K562 (cell line): ENCODE measurements at regions not wholly inside any gene's neighbourhood (a gene's known extent, or its start where the extent isn't known, plus 50 kb on each side); places are given as distances from the start of the nearest gene placed in this dataset.

Experiments
- ATAC-seq: fragments of 200-7000 bp; cut with Tn5 transposase; 3 replicates; pipeline ENCODE4 v1.9.1; 2020; ENCODE audit warnings: moderate library complexity
- BruUV-seq: library from RNA; stranded (reverse); fragments of 400-500 nt; replicated peaks from 2 replicates; lab custom pipeline; 2021; lab: Mats Ljungman, UMichigan
- CTCF ChIA-PET: fragments of 300-600 bp; formaldehyde crosslinking; extraction: SDS; loops from one replicate; lab custom pipeline; 2021; ENCODE audit warnings: low intra/inter-chr PET ratio; lab: Yijun Ruan, JAX
- POLR2A ChIA-PET: fragments of 300-600, 350-650 bp; sonication (Branson Sonifier 250); formaldehyde crosslinking; extraction: SDS; loops from one replicate; lab custom pipeline; 2021; ENCODE audit warnings: antibody characterized with exemption, inconsistent platforms; lab: Yijun Ruan, JAX
- DNase-seq, 4 experiments: peaks; one replicate each; pipeline versions ENCODE4 v3.0.0 to v3.0.0-alpha.2; 2011 to 2018; ENCODE audit warnings: low spot score in 3 of 4, mixed read lengths in 3 of 4; ENCODE audit errors: extremely low read depth in 1 of 4
- FAIRE-seq: peaks from 2 replicates; lab custom pipeline; 2011; peaks lifted over from hg19 to GRCh38; lab: Jason Lieb, UNC
- H2AFZ ChIP-seq: 2 replicates; pipeline ENCODE4 v1.6.0; 2011; ENCODE audit warnings: low read depth, low read length, control low read depth, inconsistent platforms
- H3K27ac ChIP-seq: fragments of 200-600 bp; 3 replicates; pipeline ENCODE4 v1.8.0; 2011; ENCODE audit warnings: low read depth, mild to moderate bottlenecking, control low read depth, inconsistent platforms, low read length, moderate library complexity, mixed read lengths; ENCODE audit errors: extremely low read depth
- H3K27me3 ChIP-seq, 2 experiments: fragments of 300-600 bp in 1 of 2; 2 replicates in 1 of 2; 3 replicates in 1 of 2; pipeline versions ENCODE4 v1.6.0 to v1.8.0; 2011; ENCODE audit warnings: inconsistent platforms in 2 of 2, low read length in 2 of 2, mild to moderate bottlenecking in 1 of 2, mixed read lengths in 1 of 2, moderate library complexity in 1 of 2; ENCODE audit not compliant: control insufficient read depth in 2 of 2, insufficient read depth in 2 of 2
- H3K36me3 ChIP-seq: fragments of 300-600 bp; 3 replicates; pipeline ENCODE4 v1.8.0; 2011; ENCODE audit warnings: mild to moderate bottlenecking, low read length, inconsistent platforms; ENCODE audit not compliant: control insufficient read depth, insufficient read depth
- H3K4me1 ChIP-seq, 2 experiments: fragments of 200-600 bp in 1 of 2; replicated peaks in 1 of 2; 2 replicates in 1 of 2; 3 replicates in 1 of 2; pipeline versions ENCODE4 v1.5.1 to v1.8.0; 2011; ENCODE audit warnings: inconsistent platforms in 2 of 2, low read length in 2 of 2, mild to moderate bottlenecking in 1 of 2, mixed read lengths in 1 of 2, moderate library complexity in 1 of 2; ENCODE audit not compliant: control insufficient read depth in 2 of 2, insufficient read depth in 2 of 2
- H3K4me2 ChIP-seq: 2 replicates; pipeline ENCODE4 v1.6.1; 2011; ENCODE audit warnings: low read length, control low read depth, inconsistent platforms, mixed read lengths; ENCODE audit not compliant: insufficient read depth
- H3K4me3 ChIP-seq: fragments of 200-600 bp; sonication (generic), shearing (Covaris generic); 2 replicates; pipeline ENCODE4 v1.5.1; 2016; ENCODE audit warnings: control low read depth, inconsistent platforms
- H3K79me2 ChIP-seq: fragments of 200-600 bp; 3 replicates; pipeline ENCODE4 v1.8.0; 2011; ENCODE audit warnings: low read length, inconsistent platforms; ENCODE audit not compliant: control insufficient read depth, insufficient read depth
- H3K9ac ChIP-seq, 2 experiments: 2 replicates each; pipeline versions ENCODE4 v1.6.0 to v1.6.1; 2011; ENCODE audit warnings: low read depth in 2 of 2, low read length in 2 of 2, control low read depth in 1 of 2, inconsistent platforms in 1 of 2, mild to moderate bottlenecking in 1 of 2, mixed read lengths in 1 of 2; ENCODE audit not compliant: insufficient read depth in 1 of 2
- H3K9me1 ChIP-seq: one replicate; pipeline ENCODE4 v1.6.0; 2011; ENCODE audit warnings: inconsistent platforms, mild to moderate bottlenecking, low read length, moderate library complexity; ENCODE audit not compliant: control insufficient read depth, insufficient read depth
- H3K9me3 ChIP-seq: replicated peaks from 2 replicates; pipeline ENCODE4 v1.5.1; 2011; ENCODE audit warnings: low read depth, low read length, inconsistent platforms; ENCODE audit not compliant: control insufficient read depth, insufficient read depth
- H4K20me1 ChIP-seq: replicated peaks from 2 replicates; pipeline ENCODE4 v1.6.1; 2011; ENCODE audit warnings: low read length, inconsistent platforms, mixed read lengths; ENCODE audit not compliant: control insufficient read depth, insufficient read depth
- DPF2 ChIP-seq: fragments of 450-650 bp; IDR thresholded peaks from 2 replicates; pipeline ENCODE4 v1.6.1; 2016
- FOSL1 ChIP-seq: fragments of 200-800 bp; sonication (Bioruptor generic); conservative IDR thresholded peaks from 2 replicates; pipeline ENCODE4 v1.6.1; 2016; ENCODE audit warnings: missing genetic modification characterization, missing compliant biosample characterization
- JUN ChIP-seq, 2 experiments: sonication (generic) in 1 of 2; formaldehyde crosslinking in 1 of 2; IDR thresholded peaks; 2 replicates each; pipeline versions ENCODE4 v1.6.1 to v1.8.0; 2012 to 2022; ENCODE audit warnings: borderline replicate concordance in 2 of 2, mild to moderate bottlenecking in 2 of 2, improper control_type of control experiment in 1 of 2, low read depth in 1 of 2, low read length in 1 of 2, missing genetic modification reagents in 1 of 2
- JUND ChIP-seq, 2 experiments: IDR thresholded peaks; 2 replicates in 1 of 2; 3 replicates in 1 of 2; pipeline ENCODE4 v1.6.1; 2011; ENCODE audit warnings: borderline replicate concordance in 2 of 2, low read depth in 2 of 2, low read length in 2 of 2, improper control_type of control experiment in 1 of 2, missing biosample characterization in 1 of 2, missing genetic modification characterization in 1 of 2, missing genetic modification reagents in 1 of 2
- SMARCA4 ChIP-seq: fragments of 450-650 bp; IDR thresholded peaks from 2 replicates; pipeline ENCODE4 v1.6.1; 2016
- SMARCE1 ChIP-seq: fragments of 450-650 bp; IDR thresholded peaks from 2 replicates; pipeline ENCODE4 v1.7.1; 2016; ENCODE audit warnings: mild to moderate bottlenecking
- SOX6 ChIP-seq: fragments of 450-650 bp; IDR thresholded peaks from 2 replicates; pipeline ENCODE4 v1.6.1; 2014; ENCODE audit warnings: mild to moderate bottlenecking
- WHSC1 ChIP-seq: IDR thresholded peaks from one replicate; pipeline ENCODE4 v1.6.1; 2012; ENCODE audit warnings: low read length, control low read depth, inconsistent platforms
- ZNF3 ChIP-seq: fragments of 250-450 bp; sonication (Bioruptor Pico); IDR thresholded peaks from 2 replicates; pipeline ENCODE4 v1.5.0; 2021; ENCODE audit warnings: mild to moderate bottlenecking, moderate library complexity
- WGBS: fragments of 100-300 bp; shearing (Covaris generic); methylation state at CpG from one replicate; pipeline ENCODE4 v1.1.6; 2016; ENCODE audit warnings: low coverage, mixed read lengths; ENCODE audit not compliant: insufficient coverage; ENCODE audit errors: missing lambda C conversion rate; 5-methylcytosine and 5-hydroxymethylcytosine counted together
- in situ Hi-C: fragments of 300-500 bp; cut with MboI; formaldehyde crosslinking; loops from 4 replicates; pipeline ENCODE4 v1.15.0; 2018; ENCODE audit warnings: inconsistent platforms, mixed read lengths
- intact Hi-C: fragments of 100-400 bp; cut with micrococcal nuclease; formaldehyde crosslinking; loops from 2 replicates; pipeline ENCODE4 v1.14.2; 2022
- TF ChIP-seq, protein P1 (sequence below), 2 experiments: fragments of 450-650 bp in 1 of 2; sonication (generic) in 1 of 2; formaldehyde crosslinking in 1 of 2; IDR thresholded peaks in 1 of 2; conservative IDR thresholded peaks in 1 of 2; 2 replicates each; pipeline versions ENCODE4 v1.6.1 to v1.8.1; 2016 to 2023; ENCODE audit warnings: mild to moderate bottlenecking in 2 of 2, moderate library complexity in 2 of 2, inconsistent platforms in 1 of 2, missing genetic modification reagents in 1 of 2
- TF ChIP-seq, protein P2 (sequence below): fragments of 450-650 bp; IDR thresholded peaks from one replicate; pipeline ENCODE4 v1.6.1; 2018; ENCODE audit warnings: mild to moderate bottlenecking, moderate library complexity; ENCODE audit not compliant: partially characterized antibody

DNA sequence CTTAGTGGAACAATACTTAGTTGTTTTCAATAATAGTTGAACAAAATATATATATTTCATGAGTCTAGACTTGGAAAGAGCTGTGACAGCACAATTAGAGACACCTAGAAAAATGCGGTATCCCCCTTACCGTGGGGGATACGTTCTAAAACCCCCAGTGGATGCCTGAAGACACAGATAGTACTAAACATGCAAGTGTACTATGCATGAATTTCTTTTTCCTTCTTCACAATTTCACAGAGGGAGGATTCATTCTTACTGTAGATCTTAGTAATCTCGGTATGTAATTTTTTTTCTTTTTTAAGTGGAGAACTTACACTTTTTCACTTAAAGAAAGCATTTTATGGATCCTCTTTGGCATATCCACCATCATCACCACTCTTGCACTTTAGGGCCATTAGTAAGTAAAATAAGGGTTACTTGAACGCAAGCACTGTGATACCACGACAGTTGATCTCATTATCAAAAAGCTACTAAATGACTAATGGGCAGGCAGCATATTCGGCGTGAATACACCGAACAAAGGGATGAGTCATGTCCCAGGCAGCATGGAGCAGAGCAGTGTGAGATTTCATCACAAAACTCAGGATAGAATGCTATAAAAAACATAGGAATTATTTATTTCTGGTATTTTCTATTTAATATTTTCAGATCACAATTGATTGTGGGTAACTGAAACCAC, 72.3 kb upstream of the ZNF280D start:
- peak; percentile 22; the same call in 1 of the 2 replicates for TF ChIP-seq DPF2
- TF ChIP-seq SMARCE1, result 0 out of 2 replicates have a peak, but pooled peaks have one; percentile 34
- peak; percentile 91 for TF ChIP-seq FOSL1
- TF ChIP-seq WHSC1, result no peak
- 0 out of 2 replicates have a peak, but pooled peaks have one; percentile 9 for TF ChIP-seq JUN (IDR thresholded peaks at IDR 0.05; ENCODE audit: borderline replicate concordance, low read depth, low read length)
- no peak for TF ChIP-seq JUN (CRISPR knock-in tag; IDR thresholded peaks at IDR 0.05; ENCODE audit: borderline replicate concordance)
- TF ChIP-seq SMARCA4, result 0 out of 2 replicates have a peak, but pooled peaks have one; percentile 32
- TF ChIP-seq SOX6, result peak; percentile 46; the same call in 1 of the 2 replicates
- TF ChIP-seq, protein P1, sequence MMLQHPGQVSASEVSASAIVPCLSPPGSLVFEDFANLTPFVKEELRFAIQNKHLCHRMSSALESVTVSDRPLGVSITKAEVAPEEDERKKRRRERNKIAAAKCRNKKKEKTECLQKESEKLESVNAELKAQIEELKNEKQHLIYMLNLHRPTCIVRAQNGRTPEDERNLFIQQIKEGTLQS (IDR thresholded peaks at IDR 0.05), result peak; percentile 85
- TF ChIP-seq, protein P1 (CRISPR knock-in tag; conservative IDR thresholded peaks at IDR 0.05), result no peak
- TF ChIP-seq, protein P2, sequence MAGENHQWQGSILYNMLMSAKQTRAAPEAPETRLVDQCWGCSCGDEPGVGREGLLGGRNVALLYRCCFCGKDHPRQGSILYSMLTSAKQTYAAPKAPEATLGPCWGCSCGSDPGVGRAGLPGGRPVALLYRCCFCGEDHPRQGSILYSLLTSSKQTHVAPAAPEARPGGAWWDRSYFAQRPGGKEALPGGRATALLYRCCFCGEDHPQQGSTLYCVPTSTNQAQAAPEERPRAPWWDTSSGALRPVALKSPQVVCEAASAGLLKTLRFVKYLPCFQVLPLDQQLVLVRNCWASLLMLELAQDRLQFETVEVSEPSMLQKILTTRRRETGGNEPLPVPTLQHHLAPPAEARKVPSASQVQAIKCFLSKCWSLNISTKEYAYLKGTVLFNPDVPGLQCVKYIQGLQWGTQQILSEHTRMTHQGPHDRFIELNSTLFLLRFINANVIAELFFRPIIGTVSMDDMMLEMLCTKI, result no peak
- peak; percentile 72 for TF ChIP-seq JUND (IDR thresholded peaks at IDR 0.05; ENCODE audit: borderline replicate concordance, low read depth, low read length)
- peak; percentile 72 for TF ChIP-seq JUND (tag; IDR thresholded peaks at IDR 0.05; ENCODE audit: borderline replicate concordance, low read depth, low read length)
- TF ChIP-seq ZNF3 (CRISPR knock-in tag), result no peak
- TF ChIP-seq, all 486 proteins: peak for 8
- Histone ChIP-seq H3K9me3 (peaks cover 7% of the 10 kb centered on the region; the same call in 1 of the 2 replicates), H3K27ac (no peak overlapping the region), H3K79me2 (no peaks in the 10 kb centered on the region), H3K4me2 (no peak overlapping the region), H3K4me1 (no peaks in the 10 kb centered on the region; a peak in 1 of 5 replicates), H4K20me1 (no peaks in the 10 kb centered on the region), H2AFZ (no peak overlapping the region), H3K9me1 (no peaks in the 10 kb centered on the region), H3K4me3 (no peak overlapping the region), H3K36me3 (no peaks in the 10 kb centered on the region), H3K27me3 (no peaks in the 10 kb centered on the region), H3K9ac (no peak overlapping the region)
- 32% methylated on average over 9 of the region's 9 CpGs for WGBS
- peak; percentile 69 for FAIRE-seq
- ATAC-seq, result no peak
- DNase-seq, result no peak
- no TSS peak for BruUV-seq
- CTCF ChIA-PET, result no interaction called here
- intact Hi-C loops (no loop called here), in situ Hi-C loops (loop anchor here (25.0 kb wide), 1 partner anchor 318 kb away; no protein-coding TSS in a partner anchor)
- POLR2A ChIA-PET, result interaction anchor here (0.6 kb wide), 1 partner anchor 1001 kb away, joined by 4 read pairs; no protein-coding TSS in a partner anchor
